ENCODE measurements at regions not wholly inside any gene's neighbourhood (a gene's known extent, or its start where the extent isn't known, plus 50 kb on each side); places are given as distances from the start of the nearest gene placed in this dataset.

GRCh38 chr2:199019898-199020507, 437.7 kb downstream of the SATB2 start:
- peak in 1 of 2 donors; percentile 34 for DNase-seq
- no peak overlapping the region for H3K4me3 ChIP-seq
- no peak overlapping the region for H3K27ac ChIP-seq
- WGBS, 5 donors = 27 to 34% (median 33%) methylated on average over 4 of the region's 4 CpGs
- H3K27me3 ChIP-seq = no peaks in the 10 kb centered on the region
- intact Hi-C loops (cut with DNase I; ENCODE audit: low total_unique reads) = no loop called here
- H3K9me3 ChIP-seq = no peaks in the 10 kb centered on the region
- H3K4me1 ChIP-seq = no peaks in the 10 kb centered on the region
- no peaks in the 10 kb centered on the region for H3K36me3 ChIP-seq
- TF ChIP-seq EP300 (IDR thresholded peaks at IDR 0.05) = no peak
- no peak for TF ChIP-seq POLR2A (IDR thresholded peaks at IDR 0.05)
- TF ChIP-seq CTCF (IDR thresholded peaks at IDR 0.05) = peak in 1 of 7 experiments; percentile 10

GRCh38 chr2:199018826-199019225, 438.9 kb downstream of the SATB2 start:
- no peak for DNase-seq
- Histone ChIP-seq H3K4me3 (no peak overlapping the region), H3K4me1 (no peaks in the 10 kb centered on the region), H3K9me3 (no peaks in the 10 kb centered on the region), H3K27ac (no peak overlapping the region), H3K27me3 (no peaks in the 10 kb centered on the region), H3K36me3 (no peaks in the 10 kb centered on the region)
- intact Hi-C loops (cut with DNase I; ENCODE audit: low total_unique reads) = no loop called here
- WGBS, 5 donors = 0 to 3% (median 0%) methylated on average over 1 of the region's 1 CpG
- TF ChIP-seq POLR2AphosphoS5 (IDR thresholded peaks at IDR 0.05) (no peak), CTCF (IDR thresholded peaks at IDR 0.05) (no peak), POLR2A (IDR thresholded peaks at IDR 0.05) (no peak), EP300 (IDR thresholded peaks at IDR 0.05) (no peak)

GRCh38 chr2:199015072-199015471, 442.7 kb downstream of the SATB2 start:
- Histone ChIP-seq H3K27ac (no peak overlapping the region), H3K27me3 (no peaks in the 10 kb centered on the region), H3K9me3 (peaks cover 0 to 18% (median 14%) of the 10 kb centered on the region in 4 donors), H3K36me3 (no peaks in the 10 kb centered on the region), H3K4me1 (no peaks in the 10 kb centered on the region), H3K4me3 (no peak overlapping the region)
- intact Hi-C loops (cut with DNase I; ENCODE audit: low total_unique reads) = no loop called here
- TF ChIP-seq EP300 (IDR thresholded peaks at IDR 0.05) (no peak), POLR2AphosphoS5 (IDR thresholded peaks at IDR 0.05) (no peak), POLR2A (IDR thresholded peaks at IDR 0.05) (no peak), CTCF (IDR thresholded peaks at IDR 0.05) (no peak)
- no peak for DNase-seq

- DNase-seq = no peak
- intact Hi-C loops (cut with DNase I; ENCODE audit: low total_unique reads) = no loop called here
- 72 to 91% (median 75%) methylated on average over 3 of the region's 3 CpGs for WGBS, 5 donors
- Histone ChIP-seq H3K27ac (no peak overlapping the region), H3K27me3 (no peaks in the 10 kb centered on the region), H3K36me3 (no peaks in the 10 kb centered on the region), H3K9me3 (peaks cover 0 to 18% (median 15%) of the 10 kb centered on the region in 4 donors), H3K4me3 (no peak overlapping the region), H3K4me1 (no peaks in the 10 kb centered on the region)
- TF ChIP-seq EP300 (IDR thresholded peaks at IDR 0.05) (no peak), CTCF (IDR thresholded peaks at IDR 0.05) (no peak), POLR2A (IDR thresholded peaks at IDR 0.05) (no peak), POLR2AphosphoS5 (IDR thresholded peaks at IDR 0.05) (no peak)
Measured at GRCh38 chr2:199014226-199014625, 443.5 kb downstream of the SATB2 start.

Measured in stomach (tissue), 8 donors.